Nucleus accumbens (tissue), 56 donors: ENCODE measurements at regions not wholly inside any gene's neighbourhood (a gene's known extent, or its start where the extent isn't known, plus 50 kb on each side); places are given as distances from the start of the nearest gene placed in this dataset.

ENCODE experiments used
- DNase-seq, 56 donors: peaks; one replicate each; lab custom pipeline; 2025; lab: John Stamatoyannopoulos, UW

- DNase-seq, result no peak
Measured at GRCh38 chrX:39452401-39452800, 645.4 kb downstream of the BCOR start.

- DNase-seq, result no peak
Measured at GRCh38 chrX:39453889-39454621, 643.7 kb downstream of the BCOR start.

DNA sequence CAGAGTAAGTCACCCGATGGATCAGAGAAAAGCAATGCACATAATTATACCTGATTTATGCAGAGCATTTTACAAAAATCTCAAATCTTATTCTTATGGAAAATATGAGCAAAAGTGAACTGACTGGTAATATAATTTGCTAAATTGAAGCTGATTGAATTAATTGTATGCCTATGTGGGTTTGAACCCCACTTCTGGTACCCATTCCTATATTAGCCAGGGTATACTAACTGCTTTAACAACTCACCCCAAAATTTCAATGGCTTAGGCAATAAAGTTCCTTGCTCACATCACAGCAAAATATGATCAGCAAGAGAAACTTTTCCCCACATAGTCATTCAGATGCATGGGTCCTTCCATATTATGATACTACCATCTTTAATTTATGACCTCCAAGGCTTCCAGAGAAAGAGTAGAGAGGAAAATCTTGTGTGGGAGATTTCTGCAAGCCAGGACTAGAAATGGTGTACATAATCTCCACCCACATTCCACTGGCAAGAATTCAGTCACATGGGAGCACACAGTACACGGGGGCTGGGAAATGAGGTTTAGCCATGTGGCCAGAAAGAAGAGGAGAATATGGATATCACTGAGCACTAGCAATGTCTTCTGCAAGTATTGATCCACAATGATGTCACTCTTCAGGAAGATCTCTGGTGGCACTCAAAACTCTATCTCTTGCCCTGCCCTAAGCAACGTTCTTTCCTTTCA is 640.7 kb downstream of the BCOR start:
- no peak for DNase-seq

DNA sequence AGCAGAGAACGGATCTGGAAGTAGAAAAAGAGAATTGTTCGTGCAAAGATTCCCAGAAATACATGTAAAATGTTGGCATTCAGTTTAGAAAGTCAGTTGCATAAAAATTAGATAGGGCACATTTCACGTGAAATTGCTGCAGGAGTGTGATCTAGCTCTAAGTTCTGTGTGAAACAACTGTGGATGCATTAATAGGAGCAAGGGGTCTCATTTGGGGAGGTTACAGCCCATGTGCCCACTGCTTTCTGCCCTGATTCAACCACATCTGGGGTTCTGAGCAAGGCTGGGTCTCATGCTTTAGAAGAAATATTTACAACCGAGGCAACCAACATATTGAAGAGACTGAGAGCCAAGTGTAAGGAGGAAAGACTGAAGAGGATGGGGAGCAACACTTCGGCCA is 639.0 kb downstream of the BCOR start:
- DNase-seq, result no peak

DNA sequence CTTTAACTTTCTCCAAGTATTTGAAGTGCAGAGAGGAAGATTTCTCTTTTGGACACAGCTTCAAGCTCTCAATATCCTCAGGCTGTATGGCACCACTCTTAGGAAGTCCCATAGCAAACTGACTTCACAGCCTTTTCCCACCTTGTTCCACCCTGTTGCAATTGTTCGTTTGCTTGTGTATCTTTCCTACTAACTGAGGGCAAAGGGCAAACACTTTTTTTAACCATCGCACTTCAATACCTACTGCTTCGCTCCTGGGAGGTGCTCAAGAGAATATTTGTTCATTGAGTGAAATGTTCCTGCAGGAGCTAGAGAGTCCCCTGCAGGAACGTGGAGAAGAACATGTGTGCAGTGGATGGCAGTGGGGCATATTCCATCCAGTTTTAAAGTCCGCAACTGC is 638.6 kb downstream of the BCOR start:
- DNase-seq, result no peak

DNA sequence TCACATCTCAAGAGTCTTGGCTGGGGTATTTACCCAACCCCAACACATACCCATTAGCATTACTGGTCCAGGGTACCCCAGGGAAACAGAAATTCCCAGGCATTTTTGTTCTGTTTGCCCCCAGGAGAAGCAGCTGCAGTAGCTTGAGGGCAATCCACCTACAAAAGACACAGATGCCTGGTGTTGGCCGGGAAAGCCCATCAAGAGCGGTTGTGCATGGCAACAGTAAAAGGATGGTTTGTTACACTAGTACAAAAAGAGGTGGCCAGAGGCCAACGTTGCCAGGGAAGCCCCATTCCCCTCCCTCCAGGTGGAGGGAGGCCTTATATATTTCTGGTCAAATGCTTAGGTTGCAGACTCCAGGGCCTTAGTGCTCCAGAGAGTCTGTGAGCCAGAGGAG is 637.8 kb downstream of the BCOR start:
- peak in 1 of 56 donors; percentile 1 for DNase-seq

DNA sequence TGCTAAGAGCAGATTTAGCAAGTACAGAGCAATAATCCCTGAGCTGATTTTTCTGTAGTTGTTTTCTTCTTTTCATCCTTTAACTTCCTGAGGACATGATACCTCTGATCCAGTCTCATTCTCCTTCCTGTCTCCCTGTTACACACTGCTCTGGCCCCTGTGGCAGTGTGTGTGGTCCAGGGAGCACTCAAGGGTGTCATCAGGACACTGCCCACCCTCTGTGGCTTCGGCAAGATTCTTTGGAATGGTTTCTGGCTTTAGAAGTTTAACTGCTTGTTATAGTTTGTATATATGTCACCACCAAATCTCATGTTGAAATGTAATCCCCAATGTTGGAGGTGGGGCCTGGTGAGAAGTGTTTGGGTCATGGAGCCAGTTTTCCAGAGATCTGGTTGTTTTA is 637.3 kb downstream of the BCOR start:
- DNase-seq, result no peak

- no peak for DNase-seq
Measured at GRCh38 chrX:39462835-39463234, 634.9 kb downstream of the BCOR start.

DNA sequence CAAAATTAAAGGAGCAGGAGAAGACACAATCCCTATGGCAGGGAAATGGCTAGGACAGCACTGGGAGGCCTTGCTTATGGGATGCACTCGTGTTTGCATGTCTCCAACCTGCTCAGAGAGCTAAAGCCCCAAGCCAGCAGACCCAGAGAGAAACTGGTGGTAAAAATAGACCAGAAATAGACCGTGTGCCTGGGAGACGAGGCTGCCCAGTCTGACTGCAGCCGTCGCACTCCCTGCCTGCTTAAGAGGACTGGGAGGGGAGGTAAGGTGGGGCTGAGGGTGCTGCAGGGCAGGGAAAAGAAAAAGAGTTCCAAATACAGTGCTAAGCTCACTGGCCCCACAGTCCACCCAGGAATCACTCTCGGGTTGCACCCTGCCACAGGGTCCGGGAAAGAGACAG is 633.5 kb downstream of the BCOR start:
- no peak for DNase-seq

- no peak for DNase-seq
Measured at GRCh38 chrX:39465467-39465866, 632.3 kb downstream of the BCOR start.

- no peak for DNase-seq
Measured at GRCh38 chrX:39465906-39466305, 631.9 kb downstream of the BCOR start.

DNA sequence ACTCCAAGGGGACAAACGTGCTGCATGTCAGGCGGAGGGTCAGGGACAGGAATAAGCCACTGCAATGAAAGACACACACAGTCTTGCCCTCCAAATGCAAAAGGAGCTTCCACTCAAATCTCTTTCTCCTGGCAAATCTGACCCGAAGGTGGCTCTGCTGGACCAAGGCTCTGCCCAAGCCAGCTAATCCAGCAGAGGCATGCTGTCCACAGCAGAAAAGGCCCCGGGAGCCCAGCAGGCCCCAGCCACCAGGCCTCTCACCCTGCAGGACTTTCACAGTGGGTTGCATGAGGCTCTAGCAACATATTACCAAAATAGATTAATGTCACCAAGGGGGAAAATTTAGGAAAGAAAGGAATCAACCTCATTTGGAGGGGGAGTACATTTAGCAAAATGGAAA is 628.6 kb downstream of the BCOR start:
- no peak for DNase-seq

GRCh38 chrX:39470588-39471407 is 627.0 kb downstream of the BCOR start:
- peak in 30 of 56 donors; percentile 0 to 53 (median 8) for DNase-seq

- DNase-seq, result no peak
Measured at GRCh38 chrX:39472161-39472560, 625.6 kb downstream of the BCOR start.

GRCh38 chrX:39473812-39474211 is 623.9 kb downstream of the BCOR start:
- DNase-seq, result no peak

- DNase-seq, result no peak
Measured at GRCh38 chrX:39475372-39475771, 622.4 kb downstream of the BCOR start.

GRCh38 chrX:39476604-39477021 is 621.1 kb downstream of the BCOR start:
- DNase-seq, result no peak

- no peak for DNase-seq
Measured at GRCh38 chrX:39477031-39477761, 620.6 kb downstream of the BCOR start.

DNA sequence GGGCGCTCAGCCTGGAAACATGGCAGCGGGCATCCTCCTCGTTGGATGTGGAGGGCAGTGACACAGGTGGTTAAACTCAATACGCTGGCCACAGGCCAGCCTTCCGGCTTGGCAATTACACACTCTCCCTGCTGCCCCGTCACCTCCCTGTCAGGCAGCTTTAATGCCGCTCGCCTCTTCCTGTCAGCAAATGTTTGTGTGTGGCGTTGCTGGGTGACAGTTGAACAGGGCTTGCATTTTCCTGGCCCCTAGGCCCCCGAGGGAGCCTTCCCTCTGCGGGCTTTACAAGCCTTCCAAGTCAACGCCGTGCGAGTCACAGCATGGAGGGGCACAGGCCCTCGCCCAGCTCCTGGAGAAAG is 620.0 kb downstream of the BCOR start:
- DNase-seq, result peak in 2 of 56 donors; percentile 1 to 3

DNA sequence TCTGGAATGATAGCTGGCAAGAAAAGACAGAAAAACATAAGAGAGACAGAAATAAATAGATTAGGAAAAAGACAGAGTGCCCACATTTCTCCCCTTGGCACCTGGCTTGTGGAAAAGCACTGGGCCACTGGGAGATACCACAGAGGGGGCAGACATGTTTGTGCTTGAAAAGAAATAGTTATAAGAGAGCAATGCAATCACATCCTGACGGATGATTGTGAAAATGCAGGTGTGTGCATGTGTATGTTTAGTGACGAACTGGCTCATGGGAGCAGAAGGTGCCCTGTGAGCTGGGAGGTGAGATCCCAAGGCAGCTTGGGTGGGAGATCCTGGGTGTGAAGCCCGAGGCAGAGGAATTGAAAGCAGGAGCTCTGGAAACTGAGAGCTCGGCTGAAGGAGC is 617.9 kb downstream of the BCOR start:
- DNase-seq, result no peak

DNA sequence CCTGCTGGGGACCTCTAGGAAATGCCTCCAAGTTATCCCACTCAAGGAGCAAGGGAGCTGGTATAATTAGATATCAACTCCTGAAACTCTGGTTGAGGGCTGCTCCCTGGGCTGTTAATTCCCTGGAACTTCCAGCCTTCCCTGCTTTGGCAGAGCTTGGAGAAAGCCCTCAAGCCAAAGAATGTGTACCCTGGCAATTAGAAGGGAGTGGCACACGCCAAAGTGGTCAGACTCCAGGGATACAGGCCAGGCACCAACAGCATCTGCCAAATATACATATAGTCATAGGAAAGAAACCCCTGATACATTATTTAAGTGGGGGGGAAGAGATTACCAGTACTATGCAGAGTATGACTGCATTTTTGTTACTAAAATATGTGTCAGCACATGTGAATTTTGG is 616.8 kb downstream of the BCOR start:
- DNase-seq, result no peak
